Endodermal cell (in vitro differentiated cells): ENCODE measurements at regions not wholly inside any gene's neighbourhood (a gene's known extent, or its start where the extent isn't known, plus 50 kb on each side); places are given as distances from the start of the nearest gene placed in this dataset.

Source experiments
- DNase-seq: peaks from one replicate; pipeline ENCODE4 v3.0.0-alpha.2; 2017
- H3K27ac ChIP-seq: 2 replicates; pipeline ENCODE4 v1.5.1; 2013; ENCODE audit warnings: mild to moderate bottlenecking, low read depth, low read length, moderate library complexity
- H3K27me3 ChIP-seq: 2 replicates; pipeline ENCODE4 v1.6.1; 2013; ENCODE audit warnings: mild to moderate bottlenecking, low read length, moderate library complexity; ENCODE audit not compliant: insufficient read depth, control insufficient read depth, poor library complexity, severe bottlenecking
- H3K36me3 ChIP-seq: 2 replicates; pipeline ENCODE4 v1.7.0; 2013; ENCODE audit warnings: mild to moderate bottlenecking, low read length, moderate library complexity; ENCODE audit not compliant: control insufficient read depth, insufficient read depth
- H3K4me1 ChIP-seq: one replicate; pipeline ENCODE4 v1.7.0; 2013; ENCODE audit warnings: low read length; ENCODE audit not compliant: control insufficient read depth, insufficient read depth
- H3K4me3 ChIP-seq: 2 replicates; pipeline ENCODE4 v1.5.1; 2013; ENCODE audit warnings: mild to moderate bottlenecking, low read length, moderate library complexity
- H3K9ac ChIP-seq: 2 replicates; pipeline ENCODE4 v1.6.1; 2013; ENCODE audit warnings: mild to moderate bottlenecking, low read length, moderate library complexity; ENCODE audit not compliant: poor library complexity, severe bottlenecking; ENCODE audit errors: extremely low read depth
- H3K9me3 ChIP-seq: 2 replicates; pipeline ENCODE4 v1.6.1; 2013; ENCODE audit warnings: mild to moderate bottlenecking, low read length, moderate library complexity; ENCODE audit not compliant: control insufficient read depth
- H3K27ac Mint-ChIP-seq: 2 replicates; pipeline ENCODE4 v1.8.0; 2020; ENCODE audit warnings: mixed read lengths
- H3K27me3 Mint-ChIP-seq: 2 replicates; pipeline ENCODE4 v1.8.0; 2021; ENCODE audit warnings: mild to moderate bottlenecking, mixed read lengths; ENCODE audit not compliant: insufficient read depth
- H3K36me3 Mint-ChIP-seq: 2 replicates; pipeline ENCODE4 v1.8.0; 2020; ENCODE audit warnings: low read depth, mixed read lengths
- H3K4me1 Mint-ChIP-seq: 2 replicates; pipeline ENCODE4 v1.8.0; 2020; ENCODE audit warnings: mixed read lengths
- H3K4me3 Mint-ChIP-seq: 2 replicates; pipeline ENCODE4 v1.8.0; 2020; ENCODE audit warnings: mild to moderate bottlenecking, moderate library complexity, mixed read lengths
- H3K9me3 Mint-ChIP-seq: 2 replicates; pipeline ENCODE4 v1.8.0; 2020; ENCODE audit warnings: mild to moderate bottlenecking, mixed read lengths
- WGBS, 2 experiments: methylation state at CpG; one replicate each; pipeline versions ENCODE4 v1.1.5 to v1.1.7; 2013; ENCODE audit warnings: missing lambda C conversion rate in 2 of 2, mixed read lengths in 1 of 2; ENCODE audit not compliant: insufficient coverage in 1 of 2, insufficient read length in 1 of 2; 5-methylcytosine and 5-hydroxymethylcytosine counted together
- TF ChIP-seq, protein P1 (sequence below): fragments of 200-600 bp; sonication (generic); conservative IDR thresholded peaks from 2 replicates; pipeline ENCODE4 v1.5.0; 2021; ENCODE audit warnings: antibody characterized with exemption, mild to moderate bottlenecking

DNA sequence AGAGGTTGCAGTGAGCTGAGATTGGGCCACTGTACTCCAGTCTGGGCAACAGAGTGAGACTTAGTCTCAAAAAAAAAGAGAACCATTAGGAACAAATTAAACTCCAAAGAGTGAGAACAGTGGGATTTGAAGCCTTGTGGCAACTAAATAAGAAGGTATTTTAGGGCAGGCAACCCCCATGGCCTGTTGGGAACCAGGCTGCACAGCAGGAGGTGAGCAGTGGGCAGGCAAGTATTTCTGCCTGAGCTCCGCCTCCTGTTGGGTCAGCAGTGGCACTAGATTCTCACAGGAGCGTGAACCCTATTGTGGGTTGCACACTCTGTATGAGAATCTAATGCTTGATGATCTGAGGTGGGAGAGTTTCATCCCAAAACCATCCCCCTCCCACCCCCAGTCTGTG, 57.6 kb upstream of the MED9 start:
- H3K9me3 Mint-ChIP-seq, result peaks cover 28% of the 10 kb centered on the region
- no peak overlapping the region for H3K4me3 Mint-ChIP-seq
- Histone ChIP-seq H3K9me3 (peaks cover 30% of the 10 kb centered on the region), H3K36me3 (no peaks in the 10 kb centered on the region), H3K4me1 (no peaks in the 10 kb centered on the region), H3K27me3 (no peaks in the 10 kb centered on the region), H3K4me3 (no peak overlapping the region), H3K9ac (no peak overlapping the region), H3K27ac (no peak overlapping the region)
- TF ChIP-seq, protein P1, sequence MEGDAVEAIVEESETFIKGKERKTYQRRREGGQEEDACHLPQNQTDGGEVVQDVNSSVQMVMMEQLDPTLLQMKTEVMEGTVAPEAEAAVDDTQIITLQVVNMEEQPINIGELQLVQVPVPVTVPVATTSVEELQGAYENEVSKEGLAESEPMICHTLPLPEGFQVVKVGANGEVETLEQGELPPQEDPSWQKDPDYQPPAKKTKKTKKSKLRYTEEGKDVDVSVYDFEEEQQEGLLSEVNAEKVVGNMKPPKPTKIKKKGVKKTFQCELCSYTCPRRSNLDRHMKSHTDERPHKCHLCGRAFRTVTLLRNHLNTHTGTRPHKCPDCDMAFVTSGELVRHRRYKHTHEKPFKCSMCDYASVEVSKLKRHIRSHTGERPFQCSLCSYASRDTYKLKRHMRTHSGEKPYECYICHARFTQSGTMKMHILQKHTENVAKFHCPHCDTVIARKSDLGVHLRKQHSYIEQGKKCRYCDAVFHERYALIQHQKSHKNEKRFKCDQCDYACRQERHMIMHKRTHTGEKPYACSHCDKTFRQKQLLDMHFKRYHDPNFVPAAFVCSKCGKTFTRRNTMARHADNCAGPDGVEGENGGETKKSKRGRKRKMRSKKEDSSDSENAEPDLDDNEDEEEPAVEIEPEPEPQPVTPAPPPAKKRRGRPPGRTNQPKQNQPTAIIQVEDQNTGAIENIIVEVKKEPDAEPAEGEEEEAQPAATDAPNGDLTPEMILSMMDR, result no peak
- no peak for DNase-seq
- H3K27me3 Mint-ChIP-seq, result peaks cover 30% of the 10 kb centered on the region
- H3K36me3 Mint-ChIP-seq, result no peaks in the 10 kb centered on the region
- 83 to 89% methylated on average over 1 of the region's 2 CpGs for WGBS, 2 experiments
- H3K4me1 Mint-ChIP-seq, result no peaks in the 10 kb centered on the region
- no peak overlapping the region for H3K27ac Mint-ChIP-seq

DNA sequence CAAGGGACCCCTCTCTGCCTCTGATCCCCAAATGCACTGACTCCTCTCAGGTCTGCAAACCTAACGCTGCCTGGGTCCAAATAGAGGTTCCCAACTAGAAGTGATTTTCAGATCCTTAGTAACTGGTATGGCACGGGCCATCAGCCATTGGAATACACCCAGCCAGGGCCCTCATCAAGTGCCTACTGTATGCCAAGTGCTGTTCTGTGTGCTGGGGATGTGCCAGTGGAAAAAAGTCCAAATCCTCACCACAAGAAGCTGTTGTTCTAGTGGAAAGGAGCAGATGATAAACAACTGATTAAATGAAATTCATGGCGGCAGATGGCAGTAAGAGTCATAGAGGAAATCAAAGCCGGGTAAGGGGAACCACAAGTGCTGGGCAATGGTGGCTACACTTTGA, 57.2 kb upstream of the MED9 start:
- H3K27me3 ChIP-seq, result no peaks in the 10 kb centered on the region
- H3K4me3 Mint-ChIP-seq, result no peak overlapping the region
- H3K27me3 Mint-ChIP-seq, result peaks cover 27% of the 10 kb centered on the region
- H3K4me1 ChIP-seq, result no peaks in the 10 kb centered on the region
- H3K36me3 ChIP-seq, result no peaks in the 10 kb centered on the region
- H3K9me3 ChIP-seq, result peaks cover 34% of the 10 kb centered on the region
- H3K27ac Mint-ChIP-seq, result no peak overlapping the region
- WGBS, 2 experiments, result 94 to 98% methylated on average over 4 of the region's 4 CpGs
- DNase-seq, result no peak
- H3K9me3 Mint-ChIP-seq, result peaks cover 32% of the 10 kb centered on the region
- no peak overlapping the region for H3K4me3 ChIP-seq
- H3K36me3 Mint-ChIP-seq, result no peaks in the 10 kb centered on the region
- no peak overlapping the region for H3K9ac ChIP-seq
- TF ChIP-seq, protein P1, result no peak
- no peak overlapping the region for H3K27ac ChIP-seq
- no peaks in the 10 kb centered on the region for H3K4me1 Mint-ChIP-seq

DNA sequence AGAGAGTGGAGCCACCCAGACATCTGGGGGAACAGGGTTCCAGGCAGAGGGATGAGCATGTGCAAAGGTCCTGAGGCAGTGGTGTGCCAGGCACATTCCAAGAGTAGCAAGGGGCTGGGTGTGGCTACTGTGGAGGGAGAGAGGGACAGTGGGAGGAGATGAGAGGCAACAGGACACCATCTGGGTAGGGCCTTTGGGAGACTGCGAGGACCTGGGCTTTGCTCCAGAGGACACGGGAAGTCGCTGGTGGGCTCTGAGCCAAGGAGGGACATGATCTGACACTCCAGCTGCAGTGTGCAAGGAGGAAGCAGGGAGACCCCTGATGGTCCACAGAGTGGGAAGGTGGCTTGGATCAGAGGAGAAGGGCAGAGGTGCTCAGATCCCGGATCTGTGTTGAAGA, 56.7 kb upstream of the MED9 start:
- H3K4me3 Mint-ChIP-seq, result no peak overlapping the region
- H3K9ac ChIP-seq, result no peak overlapping the region
- DNase-seq, result no peak
- no peak overlapping the region for H3K4me3 ChIP-seq
- H3K27ac ChIP-seq, result no peak overlapping the region
- peaks cover 36% of the 10 kb centered on the region for H3K9me3 Mint-ChIP-seq
- TF ChIP-seq, protein P1, result no peak
- no peaks in the 10 kb centered on the region for H3K27me3 ChIP-seq
- H3K4me1 ChIP-seq, result no peaks in the 10 kb centered on the region
- H3K36me3 Mint-ChIP-seq, result no peaks in the 10 kb centered on the region
- peaks cover 39% of the 10 kb centered on the region for H3K9me3 ChIP-seq
- H3K4me1 Mint-ChIP-seq, result no peaks in the 10 kb centered on the region
- H3K27me3 Mint-ChIP-seq, result peaks cover 25% of the 10 kb centered on the region
- no peaks in the 10 kb centered on the region for H3K36me3 ChIP-seq
- H3K27ac Mint-ChIP-seq, result no peak overlapping the region
- WGBS, 2 experiments, result 83 to 98% methylated on average over 4 of the region's 4 CpGs
